ENCODE measurements at regions not wholly inside any gene's neighbourhood (a gene's known extent, or its start where the extent isn't known, plus 50 kb on each side); places are given as distances from the start of the nearest gene placed in this dataset.

- H3K36me3 ChIP-seq, result no peaks in the 10 kb centered on the region
These were observed 352.5 kb downstream of the MAFB start for GRCh38 chr20:40336533-40336932.

DNA sequence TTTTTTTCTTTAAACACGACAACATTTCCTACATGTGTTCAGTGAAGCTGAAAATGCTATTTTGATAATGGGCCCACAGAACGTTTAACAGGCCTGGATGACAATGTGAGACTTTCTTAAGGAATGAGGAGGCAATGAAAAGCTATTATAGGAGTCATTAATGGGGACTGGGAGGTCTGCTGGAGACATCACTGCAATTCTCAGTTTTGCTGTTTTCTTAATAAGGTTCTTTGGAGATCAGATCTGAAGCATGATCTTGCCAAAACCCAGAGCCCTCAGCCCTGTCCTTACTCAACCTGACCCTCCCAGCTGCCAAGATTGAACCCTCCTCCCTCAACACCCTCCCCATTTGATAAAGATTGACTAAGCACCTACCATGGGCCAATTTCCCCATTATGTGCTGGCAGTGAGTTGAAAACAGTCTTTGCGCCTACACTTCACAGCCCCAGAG is 353.1 kb downstream of the MAFB start:
- H3K36me3 ChIP-seq, result no peaks in the 10 kb centered on the region
- H3K4me3 ChIP-seq, result no peak overlapping the region
- H3K27ac ChIP-seq, result no peak overlapping the region
- peaks cover 0 to 4% (median 0%) of the 10 kb centered on the region in 9 donors for H3K27me3 ChIP-seq
- no peak for DNase-seq
- H3K4me1 ChIP-seq, result peaks cover 0 to 13% (median 0%) of the 10 kb centered on the region in 12 donors
- H3K9me3 ChIP-seq, result no peaks in the 10 kb centered on the region
- WGBS, 4 donors, result 51 to 56% (median 52%) methylated on average over 3 of the region's 3 CpGs
- intact Hi-C loops (cut with DNase I), result no loop called here
- no peak for ATAC-seq
- no peak for TF ChIP-seq POLR2A (IDR thresholded peaks at IDR 0.05)
- no peak for TF ChIP-seq CTCF (IDR thresholded peaks at IDR 0.05)

More at GRCh38 chr20:40336533-40336932, 352.5 kb downstream of the MAFB start:
- intact Hi-C loops (cut with DNase I), result no loop called here
- peaks cover 0 to 13% (median 0%) of the 10 kb centered on the region in 12 donors for H3K4me1 ChIP-seq
- peaks cover 0 to 4% (median 0%) of the 10 kb centered on the region in 9 donors for H3K27me3 ChIP-seq
- ATAC-seq (no peak), DNase-seq (no peak)
- TF ChIP-seq POLR2A (IDR thresholded peaks at IDR 0.05), result no peak
- no peak for TF ChIP-seq CTCF (IDR thresholded peaks at IDR 0.05)
- H3K4me3 ChIP-seq, result no peak overlapping the region
- H3K27ac ChIP-seq, result no peak overlapping the region
- no peaks in the 10 kb centered on the region for H3K9me3 ChIP-seq
- WGBS, 4 donors, result 64 to 100% (median 77%) methylated on average over 1 of the region's 1 CpG; no CpG with 5 or more reads in 1 of the 4 donors

DNA sequence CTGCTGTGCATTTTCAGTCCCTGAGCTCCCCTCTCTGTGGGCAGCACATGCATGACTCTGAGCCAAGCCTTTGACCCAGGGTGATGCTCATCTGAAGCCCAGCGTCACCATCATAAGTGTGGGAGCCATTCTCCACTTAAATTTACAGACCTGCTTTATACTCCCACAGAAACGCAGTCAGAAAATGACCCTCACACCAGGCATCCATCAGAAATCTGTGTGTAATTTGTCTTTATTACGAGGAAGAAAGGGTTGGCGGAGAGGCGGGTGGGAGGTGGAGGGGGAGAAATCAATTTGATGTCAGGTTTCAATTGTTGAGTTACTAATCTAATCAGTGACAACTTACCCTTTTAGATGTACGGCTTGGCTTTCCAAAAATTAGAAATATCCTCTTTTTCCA is 353.6 kb downstream of the MAFB start:
- Histone ChIP-seq H3K4me1 (peaks cover 0 to 10% (median 0%) of the 10 kb centered on the region in 12 donors), H3K36me3 (no peaks in the 10 kb centered on the region), H3K27ac (no peak overlapping the region), H3K4me3 (no peak overlapping the region), H3K9me3 (no peaks in the 10 kb centered on the region), H3K27me3 (peaks cover 0 to 4% (median 0%) of the 10 kb centered on the region in 9 donors)
- DNase-seq (no peak), ATAC-seq (no peak)
- WGBS, 4 donors, result 75 to 87% (median 82%) methylated on average over 6 of the region's 6 CpGs
- TF ChIP-seq POLR2A (IDR thresholded peaks at IDR 0.05) (no peak), CTCF (IDR thresholded peaks at IDR 0.05) (no peak)
- intact Hi-C loops (cut with DNase I), result no loop called here

DNA sequence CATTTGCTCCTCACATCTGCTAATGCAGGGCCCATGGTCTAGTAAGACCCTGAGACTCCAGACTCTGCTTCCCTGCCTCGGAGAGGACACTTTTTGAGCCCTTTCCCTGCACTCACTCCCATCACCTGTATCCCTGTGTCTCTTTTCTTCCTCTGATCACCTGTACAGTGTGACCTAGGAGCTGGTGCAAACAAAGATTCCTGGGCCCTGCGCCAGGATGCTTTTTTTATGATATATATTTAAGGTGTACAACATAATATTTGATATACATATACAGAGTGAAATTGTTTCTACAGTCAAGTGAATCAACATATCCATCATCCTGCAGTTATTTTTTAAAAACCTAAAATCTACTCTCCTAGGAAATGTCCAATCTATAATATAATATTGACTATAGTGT is 355.4 kb downstream of the MAFB start:
- TF ChIP-seq CTCF (IDR thresholded peaks at IDR 0.05) (no peak), POLR2A (IDR thresholded peaks at IDR 0.05) (no peak)
- Histone ChIP-seq H3K4me3 (no peak overlapping the region), H3K36me3 (no peaks in the 10 kb centered on the region), H3K27ac (no peak overlapping the region), H3K9me3 (no peaks in the 10 kb centered on the region), H3K27me3 (peaks cover 0 to 4% (median 0%) of the 10 kb centered on the region in 9 donors), H3K4me1 (peaks cover 0 to 3% (median 0%) of the 10 kb centered on the region in 12 donors)
- no peak for DNase-seq
- intact Hi-C loops (cut with DNase I), result no loop called here
- 78 to 86% (median 81%) methylated on average over 2 of the region's 2 CpGs for WGBS, 4 donors
- no peak for ATAC-seq
